Endothelial cell of umbilical vein (primary cell): ENCODE measurements at regions not wholly inside any gene's neighbourhood (a gene's known extent, or its start where the extent isn't known, plus 50 kb on each side); places are given as distances from the start of the nearest gene placed in this dataset.

Experiments
- BruUV-seq: library from RNA; stranded (reverse); fragments of 400-500 nt; replicated peaks from 2 replicates; lab custom pipeline; 2021; lab: Mats Ljungman, UMichigan
- CTCF ChIA-PET: fragments of 300-600, 350-600 bp; sonication (Branson Sonifier 250); formaldehyde crosslinking; loops from one replicate; lab custom pipeline; 2021; ENCODE audit warnings: antibody characterized with exemption, inconsistent platforms; lab: Charles Lee
- POLR2A ChIA-PET: fragments of 300-600, 350-600 bp; sonication (Branson Sonifier 250); formaldehyde crosslinking; loops from one replicate; lab custom pipeline; 2021; ENCODE audit warnings: antibody characterized with exemption, inconsistent platforms; lab: Charles Lee
- DNase-seq: peaks from one replicate; pipeline ENCODE4 v3.0.0-alpha.2; 2011; ENCODE audit warnings: low read depth, low spot score
- FAIRE-seq: peaks from 2 replicates; lab custom pipeline; 2011; peaks lifted over from hg19 to GRCh38; lab: Jason Lieb, UNC
- H2AFZ ChIP-seq: 2 replicates; pipeline ENCODE4 v1.6.0; 2012; ENCODE audit warnings: low read depth, low read length, control low read depth, inconsistent platforms
- H3K27ac ChIP-seq: 2 replicates; pipeline ENCODE4 v1.5.1; 2011; ENCODE audit warnings: low read depth, mild to moderate bottlenecking, control low read depth, low read length, moderate library complexity; ENCODE audit not compliant: insufficient read depth
- H3K27me3 ChIP-seq, 2 experiments: 2 replicates each; pipeline versions ENCODE4 v1.6.0 to v1.6.1; 2011; ENCODE audit warnings: low read length in 2 of 2, mixed read lengths in 1 of 2; ENCODE audit not compliant: control insufficient read depth in 2 of 2, insufficient read depth in 2 of 2
- H3K36me3 ChIP-seq, 2 experiments: 2 replicates in 1 of 2; 3 replicates in 1 of 2; pipeline ENCODE4 v1.5.1; 2011; ENCODE audit warnings: low read length in 2 of 2, mild to moderate bottlenecking in 1 of 2, moderate library complexity in 1 of 2; ENCODE audit not compliant: control insufficient read depth in 2 of 2, insufficient read depth in 2 of 2; ENCODE audit errors: extremely low read depth in 1 of 2
- H3K4me1 ChIP-seq: 3 replicates; pipeline ENCODE4 v1.5.1; 2011; ENCODE audit warnings: mild to moderate bottlenecking, low read length; ENCODE audit not compliant: control insufficient read depth, insufficient read depth; ENCODE audit errors: extremely low read depth
- H3K4me2 ChIP-seq: 2 replicates; pipeline ENCODE4 v1.6.1; 2011; ENCODE audit warnings: low read length, control low read depth, mixed read lengths; ENCODE audit not compliant: insufficient read depth
- H3K4me3 ChIP-seq, 3 experiments: fragments of 200-600 bp in 1 of 3; sonication (generic), shearing (Covaris generic) in 1 of 3; replicated peaks in 1 of 3; 2 replicates each; pipeline ENCODE4 v1.5.1; 2011 to 2016; ENCODE audit warnings: control low read depth in 3 of 3, low read length in 3 of 3, mild to moderate bottlenecking in 2 of 3, inconsistent platforms in 1 of 3, low read depth in 1 of 3, moderate library complexity in 1 of 3; ENCODE audit not compliant: insufficient read depth in 1 of 3
- H3K79me2 ChIP-seq: 2 replicates; pipeline ENCODE4 v1.6.0; 2012; ENCODE audit warnings: low read length, inconsistent platforms; ENCODE audit not compliant: control insufficient read depth, insufficient read depth
- H3K9ac ChIP-seq: replicated peaks from 2 replicates; pipeline ENCODE3; 2011; ENCODE audit warnings: low read length, control low read depth; ENCODE audit not compliant: insufficient read depth; ENCODE audit errors: extremely low read depth
- H3K9me1 ChIP-seq: replicated peaks from 3 replicates; pipeline ENCODE4 v1.6.0; 2011; ENCODE audit warnings: mild to moderate bottlenecking, low read length; ENCODE audit not compliant: control insufficient read depth, insufficient read depth; ENCODE audit errors: extremely low read depth
- H3K9me3 ChIP-seq: replicated peaks from 2 replicates; pipeline ENCODE4 v1.5.1; 2012; ENCODE audit warnings: low read length, inconsistent platforms; ENCODE audit not compliant: control insufficient read depth, insufficient read depth
- H4K20me1 ChIP-seq: replicated peaks from 2 replicates; pipeline ENCODE3; 2011; ENCODE audit warnings: mild to moderate bottlenecking, low read length; ENCODE audit not compliant: control insufficient read depth, insufficient read depth; ENCODE audit errors: extremely low read depth
- EZH2 ChIP-seq: IDR thresholded peaks from 2 replicates; pipeline ENCODE4 v1.6.1; 2012; ENCODE audit warnings: borderline replicate concordance, low read depth, mild to moderate bottlenecking, moderate library complexity, low read length, inconsistent platforms; ENCODE audit not compliant: severe bottlenecking
- FOS ChIP-seq: IDR thresholded peaks from 2 replicates; pipeline ENCODE4 v1.6.1; 2011; ENCODE audit warnings: mild to moderate bottlenecking, low read length, moderate library complexity, borderline replicate concordance; ENCODE audit not compliant: insufficient read depth
- GATA2 ChIP-seq: IDR thresholded peaks from 2 replicates; pipeline ENCODE4 v1.7.0; 2011; ENCODE audit warnings: low read depth, mild to moderate bottlenecking, moderate library complexity, mixed read lengths, low read length; ENCODE audit not compliant: insufficient read length, insufficient read depth
- JUN ChIP-seq: IDR thresholded peaks from 2 replicates; pipeline ENCODE4 v1.6.1; 2011; ENCODE audit warnings: borderline replicate concordance, low read depth; ENCODE audit not compliant: insufficient read length, insufficient read depth
- MYC ChIP-seq: IDR thresholded peaks from one replicate; pipeline ENCODE4 v1.6.1; 2011; ENCODE audit warnings: mild to moderate bottlenecking, low read depth, low read length
- POLR2A ChIP-seq: IDR thresholded peaks from 2 replicates; pipeline ENCODE4 v1.6.1; 2012; ENCODE audit warnings: low read depth, mild to moderate bottlenecking, control low read depth, low read length
- POLR2AphosphoS5 ChIP-seq: IDR thresholded peaks from 2 replicates; pipeline ENCODE4 v1.6.1; 2012; ENCODE audit warnings: low read depth, mild to moderate bottlenecking, control low read depth, low read length, moderate library complexity; ENCODE audit not compliant: insufficient read depth
- dilution Hi-C: fragments of 300-500 bp; cut with MboI; formaldehyde crosslinking; loops from one replicate; pipeline ENCODE4 v1.15.0; 2019; ENCODE audit warnings: low sequenced_read_pairs; ENCODE audit not compliant: extremely low pct_ligation_motif_present
- intact Hi-C: fragments of 100-400 bp; cut with micrococcal nuclease; formaldehyde crosslinking; loops from one replicate; pipeline ENCODE4 v1.10.0; 2022
- TF ChIP-seq, protein P1 (sequence below): IDR thresholded peaks from 2 replicates; pipeline ENCODE4 v1.6.1; 2011; ENCODE audit not compliant: insufficient read depth, insufficient read length
- TF ChIP-seq, protein P2 (sequence below), 2 donors: IDR thresholded peaks; 1 replicate in 1 of 2; 2 replicates in 1 of 2; pipeline ENCODE4 v1.5.1; 2011; ENCODE audit warnings: low read length in 2 of 2, mild to moderate bottlenecking in 2 of 2, moderate library complexity in 2 of 2, control low read depth in 1 of 2, inconsistent platforms in 1 of 2, low read depth in 1 of 2; ENCODE audit not compliant: insufficient read depth in 1 of 2; ENCODE audit errors: extremely low read depth in 1 of 2

DNA sequence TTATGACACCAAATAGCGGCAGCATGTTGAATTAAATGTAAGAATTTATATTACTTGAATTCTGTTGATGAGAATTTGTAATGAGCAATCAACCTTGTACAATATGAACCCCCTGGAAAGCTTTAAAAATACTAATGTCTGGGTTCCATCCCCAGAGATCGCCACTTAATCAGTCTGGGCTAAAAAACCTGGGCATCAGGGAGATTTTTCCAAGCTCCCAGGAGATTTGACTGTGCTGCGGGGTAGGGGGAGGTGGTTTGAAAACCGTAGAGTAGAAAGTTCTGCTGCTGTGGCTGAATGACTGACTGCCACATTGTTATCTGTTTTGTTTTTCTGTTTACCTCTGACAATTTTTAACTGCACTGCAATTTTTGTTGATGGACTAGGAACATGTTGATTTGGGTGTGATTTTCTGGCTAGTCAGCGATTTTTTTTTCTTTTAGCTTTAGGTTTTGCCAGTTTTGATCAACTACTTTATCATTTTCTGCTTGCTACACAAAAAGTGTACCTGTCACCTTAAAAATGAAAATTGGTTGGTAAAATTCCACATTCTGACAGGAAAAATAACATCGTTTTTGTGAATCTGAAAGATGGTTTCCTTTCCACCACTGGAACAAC lies 79.3 kb downstream of the PCTP start:
- no peaks in the 10 kb centered on the region for H4K20me1 ChIP-seq
- H3K4me1 ChIP-seq = no peaks in the 10 kb centered on the region
- TF ChIP-seq MYC (no peak), FOS (no peak), POLR2A (no peak), JUN (no peak), POLR2AphosphoS5 (no peak), GATA2 (no peak), EZH2 (no peak)
- TF ChIP-seq, protein P1, sequence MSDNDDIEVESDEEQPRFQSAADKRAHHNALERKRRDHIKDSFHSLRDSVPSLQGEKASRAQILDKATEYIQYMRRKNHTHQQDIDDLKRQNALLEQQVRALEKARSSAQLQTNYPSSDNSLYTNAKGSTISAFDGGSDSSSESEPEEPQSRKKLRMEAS = no peak
- TF ChIP-seq, protein P2, sequence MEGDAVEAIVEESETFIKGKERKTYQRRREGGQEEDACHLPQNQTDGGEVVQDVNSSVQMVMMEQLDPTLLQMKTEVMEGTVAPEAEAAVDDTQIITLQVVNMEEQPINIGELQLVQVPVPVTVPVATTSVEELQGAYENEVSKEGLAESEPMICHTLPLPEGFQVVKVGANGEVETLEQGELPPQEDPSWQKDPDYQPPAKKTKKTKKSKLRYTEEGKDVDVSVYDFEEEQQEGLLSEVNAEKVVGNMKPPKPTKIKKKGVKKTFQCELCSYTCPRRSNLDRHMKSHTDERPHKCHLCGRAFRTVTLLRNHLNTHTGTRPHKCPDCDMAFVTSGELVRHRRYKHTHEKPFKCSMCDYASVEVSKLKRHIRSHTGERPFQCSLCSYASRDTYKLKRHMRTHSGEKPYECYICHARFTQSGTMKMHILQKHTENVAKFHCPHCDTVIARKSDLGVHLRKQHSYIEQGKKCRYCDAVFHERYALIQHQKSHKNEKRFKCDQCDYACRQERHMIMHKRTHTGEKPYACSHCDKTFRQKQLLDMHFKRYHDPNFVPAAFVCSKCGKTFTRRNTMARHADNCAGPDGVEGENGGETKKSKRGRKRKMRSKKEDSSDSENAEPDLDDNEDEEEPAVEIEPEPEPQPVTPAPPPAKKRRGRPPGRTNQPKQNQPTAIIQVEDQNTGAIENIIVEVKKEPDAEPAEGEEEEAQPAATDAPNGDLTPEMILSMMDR (IDR thresholded peaks at IDR 0.05; ENCODE audit: extremely low read depth in 1 of 2, insufficient read depth in 1 of 2, low read depth in 1 of 2, low read length in 2 of 2) = no peak
- no peak overlapping the region for H2AFZ ChIP-seq
- H3K36me3 ChIP-seq = no peaks in the 10 kb centered on the region
- dilution Hi-C loops (no loop called here), intact Hi-C loops (loop anchor here (5.0 kb wide), 1 partner anchor 228 kb away; no protein-coding TSS in a partner anchor)
- no peak overlapping the region for H3K4me2 ChIP-seq
- BruUV-seq = no TSS peak
- ChIA-PET CTCF (no interaction called here), POLR2A (interaction anchor here (0.5 kb wide), 1 partner anchor 617 kb away, joined by 3 read pairs; no protein-coding TSS in a partner anchor)
- no peak for FAIRE-seq
- no peak overlapping the region for H3K27ac ChIP-seq
- DNase-seq = no peak
- no peaks in the 10 kb centered on the region for H3K9me1 ChIP-seq
- H3K4me3 ChIP-seq = no peak overlapping the region
- no peaks in the 10 kb centered on the region for H3K27me3 ChIP-seq
- no peak overlapping the region for H3K9ac ChIP-seq
- H3K79me2 ChIP-seq = no peaks in the 10 kb centered on the region
- H3K9me3 ChIP-seq = no peaks in the 10 kb centered on the region
